HG03575 (cell line): ENCODE measurements at regions not wholly inside any gene's neighbourhood (a gene's known extent, or its start where the extent isn't known, plus 50 kb on each side); places are given as distances from the start of the nearest gene placed in this dataset.
"Not testable (repeated sequence)": the region's sequence is repeated elsewhere in the genome, so short reads cannot be mapped to it uniquely, and the experiment has no call there.

Source experiments
- ATAC-seq: cut with Tn5 transposase; IDR thresholded peaks from one replicate; pipeline ENCODE4 v1.9.1; 2021; ENCODE audit not compliant: unreplicated experiment, insufficient number of reproducible peaks, low FRiP score; ENCODE audit errors: extremely low read depth

DNA sequence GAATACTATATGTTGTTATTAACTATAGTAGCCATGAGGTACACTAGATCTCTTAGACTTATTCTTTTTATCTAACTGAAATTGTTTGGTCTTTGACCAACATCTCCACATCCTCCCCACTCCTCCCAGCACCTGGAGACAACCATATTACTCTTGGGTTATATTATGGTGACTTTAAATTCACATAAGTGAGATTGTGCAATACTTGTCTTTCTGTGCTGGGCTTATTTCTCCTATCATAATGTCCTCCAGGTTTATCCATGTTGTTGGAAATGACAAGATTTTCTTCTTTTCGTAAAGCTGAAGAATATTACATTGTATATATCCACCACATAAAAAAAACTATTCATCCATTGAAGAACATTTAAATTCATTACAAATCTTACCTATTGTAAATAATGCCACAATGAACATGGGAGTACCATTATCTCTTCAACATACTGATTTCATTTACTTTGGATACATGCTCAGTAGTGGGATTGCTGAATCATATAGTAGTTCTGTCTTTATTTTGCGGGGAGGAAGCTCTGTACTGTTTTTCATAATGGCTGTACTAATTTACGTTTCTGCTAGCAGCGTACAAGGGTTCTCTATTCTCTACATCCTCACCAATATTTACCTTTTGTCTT is 159.2 kb upstream of the SCN7A start:
- no peak for ATAC-seq

DNA sequence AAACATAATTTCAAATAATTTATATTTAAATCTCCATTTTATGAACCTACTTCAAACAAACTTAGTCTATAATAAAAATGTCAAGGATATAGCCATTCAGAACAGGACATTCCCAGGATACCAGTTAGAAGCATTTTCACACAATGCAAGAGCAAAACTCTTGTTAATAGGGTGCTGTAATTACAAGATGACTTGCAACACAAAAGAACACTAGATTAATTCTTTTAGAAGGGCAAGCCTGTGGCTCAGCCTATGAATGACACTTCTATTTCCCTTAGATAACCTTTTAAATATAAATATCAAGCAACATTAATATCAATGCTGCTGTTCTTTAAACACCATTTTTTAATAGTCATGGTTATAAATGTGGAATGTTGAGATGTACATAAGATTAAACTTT is 157.9 kb upstream of the SCN7A start:
- no peak for ATAC-seq

DNA sequence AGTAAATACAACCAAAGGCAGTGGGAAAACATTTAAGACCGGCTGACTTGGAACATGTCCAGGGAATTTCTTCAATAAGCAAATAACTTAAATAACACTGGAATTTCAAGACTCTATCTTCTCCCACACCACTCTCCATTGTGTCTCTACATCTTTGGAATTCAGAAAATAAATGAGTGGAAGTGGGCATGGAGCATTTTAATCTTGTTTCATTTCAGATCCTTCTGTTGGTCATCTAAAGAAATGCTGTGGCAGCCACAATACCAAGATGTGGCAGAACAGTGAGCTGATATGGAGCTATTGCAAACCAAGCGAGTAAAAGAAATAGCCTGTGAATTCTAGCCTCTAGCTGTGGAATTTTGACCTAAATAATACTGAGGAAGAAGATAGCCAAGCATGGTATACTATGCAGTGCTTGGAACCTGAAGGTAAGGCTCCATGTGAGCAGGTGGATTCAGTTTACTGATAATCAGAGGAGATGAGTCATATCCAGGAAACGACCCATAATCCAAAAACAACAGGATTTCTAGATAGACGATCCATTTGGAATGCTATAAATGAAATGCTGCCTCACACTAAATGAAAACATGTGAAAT is 157.1 kb upstream of the SCN7A start:
- no peak for ATAC-seq

DNA sequence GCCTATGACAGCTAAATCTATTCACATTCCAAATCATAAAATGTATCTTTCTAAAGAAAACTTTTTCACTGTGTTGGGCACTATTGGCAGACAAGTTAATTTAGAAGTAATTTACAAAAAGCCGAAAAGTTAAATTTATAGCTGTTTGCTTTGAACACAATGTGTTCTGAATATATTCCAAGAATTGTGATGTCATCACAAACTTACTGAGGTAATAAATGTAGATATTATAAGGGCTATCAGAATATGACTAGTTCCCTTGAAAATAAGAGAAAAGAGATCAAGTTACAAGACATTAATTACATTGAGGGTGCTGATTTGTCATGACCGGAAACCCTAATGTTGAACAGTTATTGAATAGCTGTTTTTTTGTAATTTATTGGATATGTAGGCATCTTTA is 153.9 kb upstream of the SCN7A start:
- no peak for ATAC-seq

DNA sequence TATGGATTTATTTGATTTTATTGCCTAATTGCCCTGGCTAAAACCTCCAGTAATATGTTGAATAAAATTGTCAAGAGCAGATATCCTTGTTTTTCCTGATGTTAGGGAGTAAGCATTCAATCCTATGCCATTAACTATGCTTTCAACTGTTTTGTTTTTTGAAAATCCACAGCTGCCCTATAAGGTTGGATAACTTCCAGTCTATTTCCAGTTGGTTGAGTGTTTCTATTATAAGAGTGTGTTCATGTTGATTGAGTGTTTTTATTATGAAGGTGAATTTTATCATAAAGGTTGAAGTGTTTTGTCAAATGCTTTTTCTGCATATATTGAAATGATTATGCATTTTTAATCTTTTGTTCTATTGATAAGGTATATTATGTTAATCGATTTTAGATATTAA is 149.9 kb upstream of the SCN7A start:
- no peak for ATAC-seq

DNA sequence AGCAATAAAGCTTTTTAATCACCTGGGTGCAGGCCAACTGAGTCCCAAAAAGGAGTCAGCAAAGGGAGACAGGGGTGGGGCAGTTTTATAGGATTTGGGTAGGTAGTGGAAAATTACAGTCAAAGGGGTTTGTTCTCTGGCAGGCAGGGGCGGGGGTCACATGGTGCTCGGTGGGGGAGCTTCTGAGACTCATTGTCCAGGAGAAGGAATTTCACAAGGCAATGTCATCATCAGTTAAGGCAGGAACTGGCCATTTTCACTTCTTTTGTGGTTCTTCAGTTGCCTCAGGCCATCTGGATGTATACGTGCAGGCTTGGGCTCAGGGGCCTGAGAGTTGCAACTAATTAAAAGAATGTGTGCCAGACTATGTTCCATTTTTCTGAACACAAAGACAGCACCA is 147.5 kb upstream of the SCN7A start:
- ATAC-seq = not testable (repeated sequence)

DNA sequence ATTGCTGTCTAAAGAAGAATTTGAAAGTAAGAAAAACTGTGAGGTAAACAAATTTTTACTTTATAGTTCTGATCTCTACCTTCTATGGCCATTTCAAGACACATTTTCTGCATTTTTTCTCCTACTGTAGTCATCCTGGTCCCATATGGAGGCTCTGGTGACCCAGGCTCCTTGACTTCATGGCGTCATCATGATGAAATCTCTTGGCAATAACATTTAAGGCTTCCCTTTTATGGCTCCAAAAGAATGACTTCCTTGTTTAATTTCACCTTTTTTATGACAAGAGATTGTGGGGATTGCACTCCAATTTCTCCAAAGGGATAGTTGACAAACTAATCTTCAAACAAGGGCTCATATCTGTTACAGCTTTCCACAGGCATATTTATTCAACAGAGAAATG is 143.0 kb upstream of the SCN7A start:
- ATAC-seq = no peak

DNA sequence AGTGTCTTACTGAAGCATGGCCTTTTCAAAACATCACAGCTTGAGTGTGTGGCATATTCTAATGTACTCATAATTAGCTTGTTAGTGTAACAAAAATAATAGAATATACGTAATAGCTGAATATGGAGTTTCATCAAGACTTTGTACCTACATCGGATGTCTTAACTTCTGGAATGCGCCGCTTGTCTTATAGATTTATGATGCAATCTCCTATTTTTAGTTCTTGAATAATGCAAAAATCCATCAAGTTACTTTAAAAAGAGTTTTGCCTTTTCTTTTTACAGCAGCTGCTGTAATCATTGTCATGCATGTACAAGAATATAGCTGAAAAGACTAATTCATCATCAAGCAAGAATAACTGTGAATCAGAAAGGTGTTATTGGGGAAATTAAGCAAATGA is 140.7 kb upstream of the SCN7A start:
- no peak for ATAC-seq

DNA sequence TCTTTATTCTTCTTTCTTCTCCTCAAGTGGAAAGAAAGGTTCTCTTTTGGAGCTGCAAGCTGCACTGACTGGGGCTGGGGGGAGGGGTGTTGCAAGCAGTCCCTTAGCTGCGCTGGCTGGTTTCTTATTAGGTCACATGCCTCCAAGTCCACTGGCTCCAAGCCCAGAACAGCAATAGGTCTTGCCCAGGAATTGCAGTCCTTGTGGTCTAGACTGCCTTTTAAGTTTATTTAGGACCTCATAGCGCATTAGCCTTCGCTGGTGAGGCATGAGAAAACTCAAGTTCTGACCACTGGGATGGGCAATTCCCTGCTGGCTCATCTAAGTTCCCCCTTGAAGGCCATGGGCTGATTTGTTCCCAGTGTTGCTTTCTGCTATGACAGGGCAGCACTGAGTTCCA is 138.6 kb upstream of the SCN7A start:
- no peak for ATAC-seq

DNA sequence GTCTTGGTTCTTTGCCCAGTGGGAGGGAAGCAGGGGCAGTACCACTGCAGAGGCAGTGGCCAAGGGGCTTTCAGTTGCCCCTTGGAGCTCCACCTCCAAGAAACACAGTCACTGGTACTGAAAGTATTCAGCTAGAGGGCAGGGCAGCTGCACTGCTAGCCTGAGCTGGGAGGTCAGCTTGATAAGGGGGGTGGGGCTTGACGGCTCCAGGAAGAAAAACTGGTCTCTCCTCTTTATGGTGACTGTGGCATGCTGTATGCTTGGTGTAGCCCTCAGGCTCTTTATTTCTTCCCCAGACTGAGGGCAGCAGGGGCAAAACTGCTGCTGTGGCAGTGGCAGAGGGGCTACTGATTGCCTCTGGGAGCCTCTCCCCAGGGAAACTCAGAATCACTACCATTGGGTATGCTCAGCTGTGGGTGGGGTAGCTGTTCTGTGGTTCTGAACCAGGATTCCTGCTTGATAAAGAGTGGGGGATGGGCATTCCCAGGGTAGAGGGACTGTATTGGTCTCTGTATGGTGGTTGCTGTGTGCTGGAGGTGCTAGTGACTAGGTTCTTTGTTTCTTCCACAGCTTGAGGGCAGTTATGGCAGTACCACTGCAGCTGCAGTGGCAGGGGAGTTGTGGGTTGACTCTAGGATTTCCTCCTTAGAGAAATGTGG is 134.6 kb upstream of the SCN7A start:
- no peak for ATAC-seq

DNA sequence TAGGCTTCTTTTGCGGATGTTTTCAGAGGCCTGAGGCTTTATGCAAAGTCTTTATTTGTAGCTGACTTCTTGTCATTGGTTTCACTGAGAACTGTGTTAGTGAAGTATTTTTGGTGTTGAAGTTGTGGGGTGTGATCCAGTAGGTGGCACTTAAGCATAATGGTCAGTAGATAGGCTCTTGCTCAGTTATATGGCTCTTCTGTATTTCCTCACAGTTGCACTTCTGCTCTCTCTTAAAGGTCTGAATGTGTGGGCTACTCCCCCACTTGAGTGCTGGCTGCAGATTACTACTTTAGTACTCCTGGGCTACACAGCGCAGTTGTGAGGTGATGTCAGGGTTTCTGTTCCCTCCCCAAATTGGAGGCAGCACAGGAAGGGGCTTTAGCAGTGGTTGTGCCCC is 133.8 kb upstream of the SCN7A start:
- no peak for ATAC-seq

DNA sequence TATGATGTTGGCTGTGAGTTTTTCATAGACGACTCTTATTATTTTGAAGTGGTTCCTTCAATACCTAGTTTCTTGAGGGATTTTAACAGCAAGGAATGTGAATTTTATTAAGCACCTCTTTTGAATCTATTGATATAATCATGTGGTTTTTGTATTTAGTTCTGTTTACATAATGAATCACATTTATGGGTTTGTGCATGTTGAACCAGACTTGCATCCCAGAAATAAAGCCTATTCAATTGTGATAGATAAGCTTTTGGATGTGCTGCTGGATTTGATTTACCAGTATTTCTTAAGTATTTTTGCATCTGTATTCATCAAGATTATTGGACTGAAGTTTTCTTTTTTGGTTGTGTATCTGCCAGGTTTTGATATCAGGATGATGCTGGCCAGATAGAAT is 131.6 kb upstream of the SCN7A start:
- no peak for ATAC-seq

DNA sequence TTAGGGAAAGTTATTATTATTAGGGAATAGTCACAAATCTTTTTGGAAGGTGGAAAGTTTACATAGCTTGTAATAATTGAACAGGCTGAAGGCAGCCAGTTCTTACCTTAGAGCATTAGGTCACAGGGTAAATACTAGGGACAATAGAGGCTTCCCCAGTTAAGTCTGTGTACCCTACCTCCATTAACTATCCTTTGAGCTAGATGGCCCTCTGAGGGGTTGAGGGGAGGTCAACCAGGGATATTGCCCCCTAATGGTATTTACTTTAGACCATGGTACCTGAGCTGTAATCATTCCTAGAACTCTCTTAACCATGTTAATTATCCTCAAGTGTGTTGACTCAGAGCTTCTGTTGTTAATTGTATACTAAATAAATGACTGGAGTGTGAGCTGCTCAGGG is 120.5 kb upstream of the SCN7A start:
- ATAC-seq = no peak

DNA sequence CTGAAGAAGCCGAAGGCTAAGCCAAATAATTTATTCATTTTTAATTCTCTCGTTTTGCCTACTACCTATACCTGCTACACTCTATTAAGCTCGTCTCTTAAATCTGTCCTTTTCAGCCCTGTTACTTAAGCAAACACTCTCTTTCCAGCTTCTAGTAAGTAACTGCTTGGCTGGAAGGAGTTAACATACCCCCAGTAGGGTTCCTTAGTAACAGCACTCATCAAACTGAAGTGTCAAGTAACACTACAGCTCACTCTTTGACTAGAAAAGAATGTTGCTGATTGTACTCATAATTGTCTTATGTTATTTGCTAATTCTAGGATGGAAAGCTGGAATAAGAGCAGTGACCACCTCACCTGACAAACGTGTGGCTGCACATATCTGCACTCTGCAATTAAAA is 120.0 kb upstream of the SCN7A start:
- no peak for ATAC-seq

DNA sequence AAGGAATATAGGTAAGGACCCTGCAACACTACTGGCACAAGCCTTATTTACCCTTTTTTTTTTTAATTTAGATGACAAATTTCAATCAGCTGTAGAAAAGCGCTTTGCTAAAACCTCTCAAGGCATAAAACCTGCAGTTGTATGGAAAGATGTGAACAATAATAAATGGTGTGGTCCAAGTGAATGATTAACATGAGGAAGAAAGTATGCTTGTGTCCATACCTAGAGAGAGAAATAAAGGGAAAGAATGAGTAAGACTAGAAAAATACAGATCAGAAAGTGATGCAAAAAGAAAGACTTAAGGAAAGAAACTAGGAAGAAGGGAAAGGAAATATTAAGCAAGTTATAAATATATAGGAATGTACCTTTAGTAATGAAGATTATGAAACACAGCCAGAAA is 119.2 kb upstream of the SCN7A start:
- no peak for ATAC-seq

DNA sequence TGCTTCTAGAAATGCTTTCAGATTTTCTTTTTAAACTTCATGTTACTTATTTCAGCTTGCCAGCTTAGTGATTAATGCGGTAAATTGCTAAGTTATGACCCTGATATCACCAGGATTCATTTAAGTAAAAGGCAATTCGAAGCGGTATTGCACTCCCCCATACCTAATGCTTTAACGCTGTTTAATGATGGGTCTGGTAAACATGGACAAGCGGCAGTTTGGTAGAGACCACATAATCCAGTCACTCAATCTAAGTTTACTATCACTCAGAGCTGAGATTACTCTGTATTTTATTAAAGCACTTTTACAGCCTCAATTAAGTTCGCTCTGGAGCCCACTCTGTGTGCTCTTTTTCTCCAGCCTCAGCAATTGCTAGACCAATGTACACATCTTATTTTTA is 118.2 kb upstream of the SCN7A start:
- no peak for ATAC-seq

DNA sequence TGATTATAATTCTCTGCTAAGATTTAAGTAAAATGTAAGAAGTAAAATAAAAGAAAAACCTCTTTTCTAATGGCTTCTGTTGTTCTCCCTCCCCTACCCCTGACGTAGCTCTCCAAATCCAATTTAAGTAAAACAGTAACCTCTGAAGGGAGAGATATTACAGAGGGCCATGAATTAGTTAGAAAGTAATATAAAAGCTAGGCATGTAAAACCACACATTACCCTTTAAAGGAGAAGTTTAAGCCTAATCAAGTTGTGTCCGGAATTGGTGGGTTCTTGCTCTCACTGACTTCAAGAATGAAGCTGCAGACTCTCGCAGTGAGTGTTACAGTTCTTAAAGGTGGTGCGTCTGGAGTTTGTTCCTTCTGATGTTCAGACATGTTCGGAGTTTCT is 116.9 kb upstream of the SCN7A start:
- ATAC-seq = no peak

DNA sequence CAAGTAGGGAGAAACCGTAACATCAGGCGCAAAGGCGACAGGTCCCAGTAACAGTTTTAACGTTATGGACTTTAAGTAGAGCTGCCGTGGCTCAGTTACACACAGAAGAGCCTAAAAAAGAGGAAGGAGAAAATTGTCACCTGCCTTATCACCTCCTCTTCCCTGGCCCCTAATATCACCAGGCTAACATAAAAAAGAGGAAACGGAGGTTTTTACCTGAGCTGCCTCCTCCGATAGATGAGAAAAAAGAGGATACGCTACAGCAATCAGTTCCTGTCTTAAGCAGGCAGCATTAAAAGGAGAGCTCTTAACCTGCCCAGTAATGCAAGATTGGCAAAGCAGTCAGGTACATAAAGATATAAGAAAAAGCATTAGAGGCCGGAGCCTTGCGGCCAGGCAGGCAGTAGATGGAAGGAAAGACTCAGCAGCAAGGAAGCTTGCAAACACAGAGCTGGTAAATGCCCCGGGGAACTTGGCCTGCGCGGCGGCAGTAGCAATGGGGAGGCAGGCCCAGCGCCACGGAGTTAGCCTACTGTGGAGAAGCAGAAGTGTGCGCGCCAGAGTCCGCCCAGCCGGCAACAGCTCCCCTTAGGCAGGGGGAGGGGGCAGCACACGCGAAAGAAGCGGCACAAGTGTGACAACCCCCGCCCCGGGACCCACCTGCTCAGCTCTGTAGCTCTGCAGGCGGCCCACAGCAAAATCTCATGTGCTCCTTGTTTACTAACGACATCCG is 116.3 kb upstream of the SCN7A start:
- ATAC-seq = no peak

DNA sequence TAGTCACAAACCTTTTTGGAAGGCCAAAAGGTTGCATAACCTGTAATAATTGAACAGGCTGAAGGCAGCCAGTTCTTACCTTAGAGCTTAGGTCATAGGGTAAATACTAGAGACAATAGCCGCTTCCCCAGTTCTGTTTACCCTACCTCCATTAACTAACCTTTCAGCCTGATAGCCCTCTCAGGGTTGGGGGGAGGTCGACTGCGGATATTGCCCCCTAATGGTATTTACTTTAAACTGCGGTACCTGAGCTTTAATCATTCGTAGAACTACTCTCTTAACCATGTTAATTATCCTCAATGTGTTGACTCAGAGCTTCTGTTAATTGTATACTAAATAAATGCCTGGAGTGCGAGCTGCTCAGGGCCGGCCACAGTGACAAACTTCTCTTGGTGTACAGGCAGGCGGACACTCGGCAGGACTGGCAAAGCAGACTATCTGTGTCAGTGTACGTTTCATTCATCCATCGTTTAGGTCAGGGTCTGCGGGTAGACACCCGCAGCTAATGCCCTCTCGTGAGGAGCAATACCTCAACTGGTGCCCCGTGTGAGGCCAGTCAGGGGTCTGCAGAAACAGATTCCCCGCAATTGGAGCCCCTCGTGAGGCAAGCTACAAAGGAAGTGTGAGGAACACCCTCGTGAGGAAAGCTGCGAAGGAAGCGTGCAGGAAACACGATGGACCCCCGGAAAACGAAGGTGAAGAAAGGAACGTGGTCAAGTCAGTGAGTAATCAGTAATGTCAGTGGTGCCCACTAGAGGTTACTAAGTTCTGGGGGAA is 115.3 kb upstream of the SCN7A start:
- ATAC-seq = no peak
